NCI-H1436 (cell line): ENCODE measurements at regions not wholly inside any gene's neighbourhood (a gene's known extent, or its start where the extent isn't known, plus 50 kb on each side); places are given as distances from the start of the nearest gene placed in this dataset.

ENCODE experiments used
- DNase-seq: peaks from one replicate; lab custom pipeline; 2025; lab: John Stamatoyannopoulos, UW

GRCh38 chr2:220981926-220982325 is 590.2 kb downstream of the EPHA4 start:
- DNase-seq = no peak

GRCh38 chr2:220985561-220985960 is 586.5 kb downstream of the EPHA4 start:
- DNase-seq = no peak

DNA sequence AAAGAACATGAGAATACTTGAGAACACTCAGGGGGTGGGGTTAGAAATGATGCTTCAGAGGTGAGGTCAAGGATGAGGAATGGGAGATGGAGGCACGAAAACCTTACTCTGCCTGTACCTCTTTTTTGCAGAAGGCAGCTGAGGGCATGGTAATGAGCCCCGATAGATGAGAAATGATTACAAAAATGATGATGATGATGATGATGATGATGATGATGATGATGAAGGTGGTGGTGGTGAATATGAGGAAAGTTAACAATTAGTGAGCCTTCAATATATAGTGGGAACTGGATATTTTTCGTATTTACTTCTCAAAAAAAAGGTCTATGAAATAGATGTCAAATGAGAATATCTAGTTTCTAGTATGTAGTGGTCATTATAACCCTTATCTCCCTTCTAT is 584.3 kb downstream of the EPHA4 start:
- DNase-seq = no peak

DNA sequence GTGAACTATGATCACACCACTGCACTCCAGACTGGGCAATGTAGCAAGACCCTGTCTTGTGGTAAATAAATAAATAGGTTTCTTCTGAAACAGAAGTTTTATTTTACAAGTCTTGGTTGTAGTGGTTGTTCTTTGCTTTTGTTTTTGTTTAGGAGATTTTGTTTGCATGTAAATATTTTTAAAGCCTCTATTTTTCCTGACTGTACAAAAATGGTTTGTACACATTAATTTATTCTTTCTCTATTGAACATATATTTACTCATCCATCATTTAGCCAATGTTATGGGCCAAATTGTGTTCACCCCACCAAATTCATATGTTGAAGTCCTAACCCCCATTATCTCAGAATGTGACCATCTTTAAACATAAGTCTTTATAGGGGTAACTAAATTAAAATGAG is 580.1 kb downstream of the EPHA4 start:
- DNase-seq = no peak

GRCh38 chr2:220994846-220995245 is 577.3 kb downstream of the EPHA4 start:
- no peak for DNase-seq

DNA sequence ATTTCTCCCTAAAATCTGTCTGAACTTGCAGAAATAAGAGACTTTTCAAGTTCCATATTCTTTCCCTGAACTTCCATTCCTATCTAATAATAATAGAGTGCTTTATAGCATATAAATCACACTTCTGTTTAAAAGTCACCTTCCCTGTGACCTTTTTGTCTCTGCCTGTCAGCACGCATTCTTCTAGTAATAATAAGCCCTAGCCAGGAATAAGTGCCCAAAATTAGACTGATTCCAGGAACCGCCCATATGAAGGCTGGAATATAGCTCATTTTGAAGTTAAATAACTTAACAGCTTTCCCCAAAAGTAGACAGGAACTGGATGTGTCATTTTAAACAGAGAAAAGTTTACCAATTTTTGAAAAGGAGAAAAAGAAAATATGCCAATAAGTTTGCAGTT is 576.5 kb downstream of the EPHA4 start:
- no peak for DNase-seq

DNA sequence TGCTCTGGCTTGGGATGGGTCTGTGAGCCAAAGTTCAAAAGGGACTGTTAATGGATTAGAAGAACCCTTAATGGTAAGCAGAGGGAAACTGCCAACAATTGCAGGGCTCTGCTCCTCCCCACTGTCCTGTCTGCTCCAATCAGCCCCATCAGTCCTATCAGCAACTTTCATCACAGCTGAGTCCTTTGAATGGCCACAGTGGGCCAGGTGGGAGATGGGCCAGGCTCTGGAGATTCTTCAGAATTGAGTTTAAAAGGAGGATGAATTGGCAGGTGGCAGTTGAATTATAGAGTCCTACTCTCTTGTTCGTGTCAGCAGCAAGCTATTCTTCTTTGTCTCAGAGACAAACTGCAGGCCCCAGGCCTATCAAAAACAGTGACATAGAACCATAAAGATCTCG is 573.9 kb downstream of the EPHA4 start:
- no peak for DNase-seq

DNA sequence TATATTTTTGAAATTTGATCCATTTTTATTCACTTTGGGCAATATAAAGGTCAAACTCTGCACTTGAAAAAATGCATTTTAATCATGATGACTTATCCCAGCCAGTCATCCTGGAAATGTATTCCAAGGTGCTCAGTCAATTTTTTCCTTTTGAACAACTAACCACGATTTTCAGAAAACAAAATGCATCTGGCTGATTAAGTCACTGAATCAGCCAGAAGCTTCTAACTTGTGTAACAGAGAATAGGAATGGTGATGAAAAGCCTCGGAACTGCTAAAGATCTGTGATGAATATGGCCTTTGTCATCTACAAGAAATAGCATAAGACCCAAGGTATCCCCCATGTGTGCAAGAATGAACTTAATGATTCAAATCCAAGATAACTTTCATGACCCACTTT is 572.7 kb downstream of the EPHA4 start:
- DNase-seq = no peak

DNA sequence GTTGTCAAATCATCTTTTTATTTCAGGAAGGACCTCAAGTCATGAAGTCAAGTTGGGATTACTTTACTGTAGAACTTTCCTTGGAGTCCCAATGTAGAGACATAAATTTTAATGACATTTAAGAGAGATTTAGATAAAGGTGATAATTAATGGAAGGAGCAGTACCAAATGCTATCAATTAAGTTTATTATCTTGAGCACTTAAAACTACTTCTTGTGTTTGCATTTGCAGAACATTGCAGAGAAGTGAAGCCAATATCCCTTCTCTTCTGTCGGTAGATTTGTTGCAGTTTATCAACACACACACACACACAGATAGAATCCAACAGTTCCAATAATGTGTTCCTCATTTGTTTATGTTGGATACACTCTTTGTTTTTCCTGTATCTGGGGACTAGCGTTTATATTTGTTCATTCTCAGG is 570.7 kb downstream of the EPHA4 start:
- no peak for DNase-seq

- no peak for DNase-seq
Observed at GRCh38 chr2:221002101-221002685, 569.9 kb downstream of the EPHA4 start.

DNA sequence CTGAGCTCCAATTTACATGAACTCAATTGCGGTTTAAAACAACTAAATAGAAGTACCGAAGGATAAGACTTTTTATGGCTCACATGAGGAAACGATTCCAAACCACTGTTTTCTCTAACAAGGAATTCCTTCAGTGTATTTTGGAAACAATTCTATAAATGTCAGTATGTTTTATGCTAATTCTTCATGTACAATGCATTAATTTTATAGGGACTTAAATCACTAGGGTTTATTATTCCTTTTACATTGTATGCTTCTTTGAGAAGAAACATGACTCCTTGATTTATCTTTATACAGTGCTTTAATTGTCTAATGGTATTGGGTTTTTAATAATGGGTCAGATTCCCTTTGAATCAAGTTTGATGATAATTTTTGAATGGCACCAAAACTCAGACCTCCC is 566.8 kb downstream of the EPHA4 start:
- no peak for DNase-seq

DNA sequence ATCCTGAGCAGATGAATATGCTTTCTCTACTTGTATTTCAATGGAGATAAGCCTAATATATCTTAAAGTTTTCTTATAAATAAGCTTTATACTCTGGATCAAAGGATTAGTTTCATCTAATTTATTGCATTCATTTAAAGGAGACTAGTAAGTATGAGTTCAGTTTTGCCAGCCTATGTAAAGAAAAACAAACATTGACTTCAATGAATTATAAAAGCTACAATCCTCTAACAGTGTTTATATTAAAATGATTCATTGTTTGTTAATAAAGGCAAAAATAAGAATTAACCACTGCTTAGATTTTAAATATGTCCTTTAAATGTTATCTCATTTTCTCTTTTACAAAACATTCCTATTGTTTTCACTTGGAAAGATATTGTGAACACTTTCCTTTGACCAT is 566.0 kb downstream of the EPHA4 start:
- DNase-seq = no peak

DNA sequence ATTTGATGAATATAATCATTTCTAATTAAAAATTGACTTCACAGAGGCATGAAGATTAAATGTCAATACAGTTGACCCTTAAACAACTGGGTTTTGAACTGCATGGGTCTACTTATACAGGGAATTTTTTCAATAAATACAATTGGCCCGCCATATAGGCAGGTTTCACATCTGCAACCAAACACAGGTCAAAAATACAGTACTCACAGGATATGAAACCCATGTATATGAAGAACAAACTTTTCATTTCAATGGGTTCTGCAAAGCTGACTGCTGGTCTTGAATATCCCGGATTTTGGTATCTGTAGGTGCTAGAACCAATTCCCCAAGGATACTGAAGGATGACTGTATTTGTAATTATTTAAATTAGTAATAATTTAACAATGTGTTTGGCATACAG is 555.6 kb downstream of the EPHA4 start:
- DNase-seq = no peak

GRCh38 chr2:221018262-221018661 is 553.8 kb downstream of the EPHA4 start:
- no peak for DNase-seq

DNA sequence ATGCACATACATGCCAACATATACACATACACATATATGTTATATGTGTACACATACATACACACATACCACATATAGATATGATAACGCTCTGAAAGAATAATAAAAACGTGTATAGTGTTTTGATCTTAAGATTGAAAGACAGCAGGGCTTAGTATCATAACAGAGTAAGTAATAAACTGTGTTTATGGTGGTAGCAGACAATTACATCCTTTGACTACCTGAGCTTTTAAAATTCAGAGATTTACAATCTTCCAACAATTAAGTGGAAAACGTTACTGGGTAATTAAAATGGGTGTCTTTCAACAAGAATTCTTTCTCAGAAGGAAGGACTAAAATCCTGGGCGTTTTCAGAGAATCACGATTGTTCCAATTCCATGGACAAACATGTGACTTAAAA is 552.4 kb downstream of the EPHA4 start:
- no peak for DNase-seq

- no peak for DNase-seq
Observed at GRCh38 chr2:221022554-221022953, 549.5 kb downstream of the EPHA4 start.

DNA sequence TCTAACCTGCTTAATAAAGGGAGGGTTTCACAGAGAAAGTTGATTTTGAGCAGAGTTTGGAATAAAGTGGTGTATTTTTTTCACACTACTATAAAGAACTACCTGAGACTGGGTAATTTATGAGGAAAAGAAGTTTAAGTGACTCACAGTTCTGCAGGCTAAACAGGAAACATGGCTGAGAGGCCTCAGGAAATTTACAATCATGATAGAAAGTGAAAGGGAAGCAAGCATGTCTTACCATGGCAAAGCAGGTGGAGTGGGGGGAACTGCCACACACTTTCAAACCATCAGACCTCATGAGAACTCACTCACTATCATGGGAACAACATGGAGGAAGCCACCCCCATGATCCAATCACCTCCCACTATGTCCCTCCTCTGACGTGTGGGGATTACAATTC is 546.7 kb downstream of the EPHA4 start:
- no peak for DNase-seq

DNA sequence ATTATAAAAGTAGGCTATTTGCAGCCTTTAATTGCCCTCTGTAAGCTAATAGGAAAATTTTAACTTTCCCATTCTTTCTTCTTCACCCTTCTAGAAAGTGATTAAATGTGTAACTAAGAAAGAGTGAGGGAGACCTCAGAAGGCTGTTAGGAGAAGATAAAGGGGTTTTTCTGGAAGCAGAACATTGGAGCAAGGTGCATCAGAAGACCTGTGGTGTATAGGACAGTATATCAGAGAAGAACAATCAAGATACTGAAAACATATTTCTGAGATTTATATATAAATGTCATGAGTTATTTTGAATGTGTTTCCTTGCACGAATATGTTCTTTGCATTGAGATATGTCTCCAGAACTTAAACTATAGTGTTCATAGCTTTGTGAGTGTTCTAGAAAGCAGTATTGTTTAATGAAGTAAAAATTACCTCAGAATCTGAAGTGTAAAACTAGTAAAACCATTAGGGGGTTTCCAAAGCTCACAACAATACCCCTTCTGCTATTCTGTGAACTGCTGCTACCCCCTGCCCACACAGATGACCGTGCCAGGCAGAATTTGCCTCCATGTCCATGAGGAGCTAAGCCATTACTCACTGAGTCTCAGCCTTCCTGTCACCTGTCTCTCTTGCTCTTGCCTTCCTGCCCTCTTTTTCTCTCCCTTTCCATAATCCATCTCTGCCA is 537.9 kb downstream of the EPHA4 start:
- no peak for DNase-seq

GRCh38 chr2:221034973-221035372 is 537.1 kb downstream of the EPHA4 start:
- DNase-seq = no peak

- DNase-seq = no peak
Observed at GRCh38 chr2:221042926-221043325, 529.2 kb downstream of the EPHA4 start.

DNA sequence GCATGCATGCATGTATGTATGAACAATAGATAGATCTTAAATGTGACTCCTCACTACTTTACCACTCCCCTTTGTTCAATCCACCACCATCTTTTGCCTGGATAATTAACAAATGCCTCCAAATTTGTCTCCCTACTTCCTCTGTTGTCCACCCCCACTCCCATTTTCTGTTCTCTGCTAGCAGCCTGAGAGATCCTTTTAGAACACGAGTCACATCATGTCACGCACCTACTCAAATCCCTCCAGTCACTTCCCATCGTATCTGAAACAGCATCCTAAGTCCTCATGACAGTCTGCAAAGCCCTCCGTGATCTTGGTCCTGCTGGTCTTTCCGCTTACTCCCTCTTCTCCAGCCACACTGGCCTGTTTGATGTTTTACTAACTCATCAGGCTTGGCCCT is 527.3 kb downstream of the EPHA4 start:
- no peak for DNase-seq

DNA sequence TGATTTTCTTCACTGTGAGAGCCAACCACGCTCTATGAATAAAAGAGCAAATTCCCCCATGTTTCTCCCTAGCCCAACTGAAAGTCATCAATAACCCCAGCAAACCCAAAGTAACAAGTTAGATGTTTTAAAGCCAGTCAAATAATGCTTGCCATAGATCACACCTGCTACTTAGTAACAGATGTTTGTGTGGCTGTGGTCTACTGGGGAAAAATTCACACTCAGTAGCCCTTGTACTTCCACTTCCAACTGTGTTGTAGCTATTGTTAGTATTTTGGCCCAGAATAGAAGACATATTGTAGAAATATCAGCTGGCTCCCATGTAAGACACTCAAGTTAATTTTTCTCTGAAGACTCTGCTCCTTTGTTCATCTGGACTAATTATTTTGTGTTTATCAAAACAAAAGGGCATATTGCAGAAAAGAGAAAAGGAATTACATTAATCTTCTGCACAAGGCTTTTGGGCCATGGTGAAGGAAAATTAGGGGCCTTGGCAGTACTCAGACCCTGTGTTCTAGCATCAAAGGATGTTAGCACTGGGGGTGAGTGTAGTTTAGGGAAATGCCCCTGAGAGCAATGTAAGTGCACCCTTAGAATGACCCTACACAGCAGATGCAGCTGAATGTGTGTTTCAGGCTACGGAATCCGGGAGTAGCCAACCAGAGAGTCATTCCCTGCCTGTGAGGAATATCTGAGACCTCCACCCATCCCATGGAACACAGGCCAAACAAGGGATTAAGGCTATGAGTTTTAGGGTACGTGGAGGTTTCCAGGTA is 521.9 kb downstream of the EPHA4 start:
- DNase-seq = no peak

DNA sequence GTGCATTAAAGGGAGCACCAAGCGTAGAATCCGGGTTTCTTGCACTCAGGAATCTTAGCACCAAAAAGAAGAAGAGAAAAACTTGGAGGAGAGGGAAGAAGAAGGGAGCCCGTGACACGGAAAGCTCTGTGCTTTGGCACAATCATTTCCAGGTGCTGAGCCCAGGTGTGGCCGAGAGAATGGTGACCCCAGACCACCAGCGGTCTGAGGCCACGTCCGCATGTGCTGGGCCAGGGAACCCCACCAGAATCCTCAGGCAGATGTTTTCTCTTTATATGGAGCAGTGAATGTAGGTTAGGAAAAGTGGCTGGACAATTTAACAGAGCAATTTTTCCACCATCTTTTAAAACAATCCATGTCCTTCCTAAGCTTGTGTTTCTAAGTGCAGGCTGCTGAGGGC is 520.9 kb downstream of the EPHA4 start:
- DNase-seq = no peak
